HG03025 (cell line): ENCODE measurements at regions not wholly inside any gene's neighbourhood (a gene's known extent, or its start where the extent isn't known, plus 50 kb on each side); places are given as distances from the start of the nearest gene placed in this dataset.

ENCODE experiments used
- ATAC-seq: cut with Tn5 transposase; IDR thresholded peaks from one replicate; pipeline ENCODE4 v1.9.1; 2021; ENCODE audit warnings: mild to moderate bottlenecking, moderate library complexity; ENCODE audit not compliant: unreplicated experiment, low FRiP score

GRCh38 chr4:14568351-14568750 lies 433.9 kb upstream of the CPEB2 start:
- no peak for ATAC-seq

DNA sequence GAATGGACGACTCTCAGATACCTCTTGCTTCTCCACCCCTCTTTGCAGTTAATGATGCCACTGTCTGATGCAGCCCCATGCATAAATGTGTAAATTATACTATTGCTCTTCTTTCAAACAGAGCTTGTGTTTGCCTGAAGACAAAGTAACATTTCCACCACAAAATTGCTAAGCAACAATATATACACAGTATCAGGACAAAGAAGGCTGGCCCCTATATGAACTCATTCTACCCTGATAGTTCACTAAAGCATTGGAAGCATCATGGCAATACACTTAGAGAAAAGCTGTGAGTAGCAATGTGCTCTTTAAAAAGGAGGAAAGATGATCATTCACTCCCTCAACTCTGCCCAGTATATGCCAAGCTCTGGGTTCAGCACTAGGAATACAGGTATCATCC lies 427.0 kb upstream of the CPEB2 start:
- no peak for ATAC-seq

DNA sequence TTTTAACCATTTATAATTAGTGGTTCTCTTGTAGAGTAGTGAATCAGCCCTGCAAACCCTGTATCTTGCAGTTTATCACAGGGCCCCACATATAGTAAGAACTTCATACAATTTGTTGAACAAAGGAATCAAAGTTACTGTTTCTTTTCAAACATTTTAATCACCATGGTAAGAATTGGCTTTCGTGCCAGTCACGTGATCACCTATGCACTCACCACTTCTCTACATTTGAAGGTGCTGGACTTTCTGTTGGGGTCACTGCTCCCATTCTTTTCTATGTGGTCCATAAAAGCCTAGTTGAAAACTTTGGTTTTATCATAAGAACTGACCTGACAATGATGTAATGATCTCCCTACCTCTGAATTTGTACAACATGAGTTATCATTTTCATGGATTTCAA lies 426.4 kb upstream of the CPEB2 start:
- no peak for ATAC-seq

- no peak for ATAC-seq
Observed at GRCh38 chr4:14580061-14580460, 422.2 kb upstream of the CPEB2 start.

- no peak for ATAC-seq
Observed at GRCh38 chr4:14581741-14582140, 420.5 kb upstream of the CPEB2 start.

DNA sequence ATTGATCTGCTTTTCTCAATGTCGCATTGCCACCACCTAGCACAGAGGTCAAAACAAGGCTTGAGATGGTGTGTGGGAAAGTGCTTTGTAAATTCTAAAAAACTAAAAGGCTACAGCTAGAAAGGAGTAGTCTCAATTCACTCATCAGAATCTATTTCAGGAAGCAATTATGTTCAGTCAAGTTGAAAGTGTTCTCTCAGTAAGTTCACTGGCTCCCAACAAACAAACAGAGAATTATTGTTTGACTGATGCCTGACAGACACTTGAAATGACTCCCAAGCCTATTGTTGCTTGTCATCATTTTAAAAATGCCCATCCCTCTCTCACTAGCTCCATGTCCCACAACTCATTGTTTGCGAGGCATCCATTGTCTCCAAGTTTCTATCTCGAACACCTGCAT lies 419.6 kb upstream of the CPEB2 start:
- ATAC-seq, result no peak

DNA sequence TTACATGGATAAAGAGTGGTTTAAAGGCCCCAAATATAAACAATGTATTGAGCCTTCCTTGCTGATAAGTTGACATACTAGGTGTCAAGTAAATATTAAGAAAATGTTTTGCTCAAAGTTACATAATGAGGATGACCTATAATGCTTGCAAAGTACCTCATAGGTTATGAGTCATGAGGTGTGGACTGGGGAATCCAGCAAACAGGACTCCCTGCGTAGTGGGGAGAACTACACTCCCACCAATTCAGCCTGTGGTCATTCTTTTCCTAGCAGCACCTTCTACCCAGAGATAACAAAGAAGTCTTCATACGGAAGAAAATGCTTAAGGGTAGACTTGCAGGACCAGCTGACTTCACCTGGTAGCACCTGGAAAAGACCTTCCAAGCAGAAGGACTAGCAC lies 418.9 kb upstream of the CPEB2 start:
- ATAC-seq, result no peak

- no peak for ATAC-seq
Observed at GRCh38 chr4:14583752-14584151, 418.5 kb upstream of the CPEB2 start.

DNA sequence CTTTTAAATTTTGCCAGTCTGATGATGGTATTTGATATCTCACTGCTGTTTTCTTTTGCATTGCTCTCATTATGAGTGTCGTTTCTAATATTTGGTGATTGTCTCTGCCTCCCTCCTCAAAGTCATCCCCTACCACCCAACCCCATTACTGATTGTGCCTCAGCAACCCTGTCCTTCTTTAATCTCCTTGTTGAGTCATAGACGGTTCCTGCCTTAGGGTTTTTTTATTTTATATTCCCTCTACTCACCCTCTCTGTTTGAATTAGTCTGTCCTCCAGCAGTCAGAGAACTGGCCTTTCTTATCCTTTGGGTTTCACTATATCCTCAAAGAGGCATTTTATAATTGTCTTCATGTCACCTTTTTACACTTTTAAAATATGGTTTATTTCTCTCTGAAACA lies 409.3 kb upstream of the CPEB2 start:
- no peak for ATAC-seq

DNA sequence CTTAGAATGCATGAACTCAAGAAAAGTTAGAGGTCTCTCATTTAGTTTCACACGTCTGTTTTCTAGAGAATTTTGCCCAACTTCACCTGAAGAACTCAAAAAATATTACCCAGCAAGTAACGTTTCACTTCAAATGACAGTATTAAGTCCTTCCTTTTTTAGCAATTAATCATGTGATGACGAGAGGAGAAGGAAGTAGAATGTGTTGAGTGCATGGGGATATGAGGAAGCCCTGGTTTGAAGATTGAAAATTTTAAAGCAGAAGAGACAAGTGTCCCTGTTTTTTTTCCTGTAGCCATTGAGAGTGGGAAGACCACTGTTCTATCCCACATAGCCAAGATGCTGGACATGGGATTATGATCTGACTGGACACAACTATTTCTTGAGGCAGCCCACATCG lies 406.3 kb upstream of the CPEB2 start:
- ATAC-seq, result no peak

GRCh38 chr4:14596437-14596836 lies 405.8 kb upstream of the CPEB2 start:
- no peak for ATAC-seq

DNA sequence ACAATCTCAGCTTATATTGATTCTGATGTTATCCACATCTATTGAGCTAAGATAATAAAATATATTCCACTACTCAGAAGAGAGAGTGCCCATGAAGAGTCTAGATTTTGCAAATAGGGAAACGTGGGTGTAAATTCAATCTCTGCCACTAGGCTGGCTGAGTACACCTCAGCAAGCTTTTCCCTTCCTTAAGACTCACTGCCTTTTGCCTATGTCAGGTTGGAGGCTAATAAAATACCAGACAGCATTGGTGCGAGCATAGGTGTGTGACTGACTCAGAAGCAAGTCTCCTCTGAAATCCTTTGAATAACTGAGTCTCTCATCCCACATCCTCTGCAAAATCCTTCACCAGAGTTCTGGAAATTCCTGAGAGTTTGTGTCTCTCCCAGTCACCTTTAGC lies 405.4 kb upstream of the CPEB2 start:
- ATAC-seq, result no peak

DNA sequence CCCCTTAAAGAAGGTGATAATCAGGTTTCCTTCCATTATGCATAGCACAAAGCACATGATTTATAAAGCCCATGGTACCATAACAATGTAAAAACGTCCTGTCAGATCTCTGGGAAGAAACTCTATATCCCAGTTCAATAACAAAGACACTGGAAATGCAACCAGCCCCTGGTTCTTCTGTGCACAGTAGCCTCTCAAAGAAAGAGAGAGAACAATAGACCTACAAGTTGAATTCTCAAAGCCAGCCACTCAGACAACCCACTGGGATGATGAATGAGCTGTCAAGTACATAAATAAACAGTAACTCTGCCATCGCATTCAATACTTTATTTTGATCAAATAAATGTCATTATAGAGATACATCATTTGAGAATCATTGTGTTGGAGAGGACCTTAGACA lies 400.1 kb upstream of the CPEB2 start:
- no peak for ATAC-seq

- ATAC-seq, result no peak
Observed at GRCh38 chr4:14607001-14607400, 395.3 kb upstream of the CPEB2 start.

DNA sequence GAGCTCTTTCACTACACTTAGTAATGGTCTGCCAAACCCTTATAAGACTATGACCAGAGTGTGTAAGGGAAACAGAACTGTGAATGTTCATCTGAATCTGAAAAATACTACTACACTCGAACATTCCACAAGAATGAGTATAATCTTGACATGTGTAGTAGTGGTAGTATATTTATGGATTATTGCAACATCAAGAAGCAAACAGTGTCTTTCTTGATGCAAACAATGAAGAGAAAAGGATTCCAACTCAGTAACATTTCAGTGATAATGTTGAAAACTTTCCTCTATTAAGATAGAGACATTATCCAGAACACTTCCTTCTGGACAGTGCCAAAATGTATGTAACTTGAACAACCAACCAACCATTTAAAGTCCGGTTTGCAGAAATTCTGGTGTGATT lies 394.7 kb upstream of the CPEB2 start:
- ATAC-seq, result no peak

DNA sequence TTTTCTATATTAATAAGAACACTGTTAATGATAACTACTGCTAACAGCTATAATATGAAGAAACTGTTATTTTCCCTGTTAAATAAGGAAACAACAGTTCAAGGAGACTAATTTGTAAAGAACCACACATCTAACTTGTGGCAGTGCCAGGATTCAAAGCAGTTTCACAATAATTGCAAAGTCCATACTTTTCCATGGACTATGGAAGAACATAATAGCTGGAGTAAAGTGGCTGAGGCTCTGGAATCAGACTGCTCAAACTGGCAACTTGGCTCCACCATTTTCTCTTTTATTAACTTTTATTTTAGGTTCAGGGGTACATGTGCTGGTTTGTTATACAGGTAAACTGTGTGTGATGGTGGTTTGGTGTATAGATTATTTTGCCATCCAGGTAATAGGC lies 393.7 kb upstream of the CPEB2 start:
- ATAC-seq, result no peak

DNA sequence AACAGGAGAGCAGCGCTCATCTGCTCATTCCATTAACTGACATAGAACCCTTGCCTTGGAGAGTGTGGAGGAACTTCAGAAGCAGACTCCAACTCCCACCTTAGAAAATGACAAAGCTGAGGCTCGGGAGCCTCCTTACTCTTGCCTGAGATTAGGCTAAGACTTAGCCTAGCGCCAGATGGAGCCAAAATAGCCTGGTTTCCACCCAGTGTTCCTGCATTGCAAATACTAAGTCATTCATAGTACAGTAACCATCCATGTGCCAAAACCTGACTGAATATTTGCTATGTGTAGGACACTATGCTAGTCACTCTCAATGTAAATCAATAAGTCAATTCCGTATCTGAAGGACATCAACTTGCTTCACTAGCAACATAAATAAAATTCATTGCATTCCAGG lies 387.4 kb upstream of the CPEB2 start:
- ATAC-seq, result no peak

DNA sequence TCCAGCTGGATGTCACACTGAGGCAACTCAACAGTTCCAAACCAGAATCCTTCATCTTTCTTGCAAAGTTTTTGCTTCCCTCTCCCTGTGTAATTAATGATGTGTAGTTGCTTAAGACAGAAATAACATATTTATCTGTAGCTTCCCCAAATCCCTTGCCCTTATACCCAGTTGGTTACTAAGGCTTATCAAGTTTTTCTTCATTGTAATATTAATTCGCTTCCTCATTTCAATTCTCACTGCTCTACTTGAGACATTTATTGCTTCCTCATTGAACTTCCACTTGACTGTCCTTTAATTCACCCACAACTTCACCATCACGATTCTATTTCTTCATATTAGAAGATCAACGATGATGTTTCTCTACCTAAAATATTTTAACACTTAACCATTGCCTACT lies 386.6 kb upstream of the CPEB2 start:
- ATAC-seq, result no peak

DNA sequence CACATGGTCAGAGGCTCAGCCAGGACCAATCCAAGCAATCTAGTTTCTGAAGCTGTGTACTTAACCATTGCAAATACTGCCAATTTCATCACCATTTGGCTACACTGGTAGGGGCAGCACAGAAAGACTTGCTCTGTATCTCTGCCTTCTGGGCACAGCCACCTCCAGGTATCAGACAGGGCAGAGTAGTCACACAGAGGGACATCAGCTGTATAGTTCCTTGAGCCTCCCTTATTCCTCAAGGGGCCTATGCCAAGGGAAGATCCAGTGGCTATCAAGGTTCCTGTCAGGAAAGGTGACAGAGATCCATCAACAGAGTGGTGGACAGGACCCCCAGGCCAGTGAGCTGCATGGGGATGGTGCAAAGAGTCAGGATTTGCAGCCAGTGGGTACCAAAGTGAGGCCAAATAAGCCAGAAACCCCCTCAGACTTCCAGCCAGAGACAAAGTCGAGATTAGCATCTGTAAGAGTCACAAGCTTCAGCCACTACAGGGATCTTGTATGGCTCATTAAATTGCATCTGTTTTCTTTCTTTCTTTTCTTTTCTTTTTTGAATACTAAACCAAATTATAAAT lies 381.6 kb upstream of the CPEB2 start:
- ATAC-seq, result no peak

GRCh38 chr4:14621731-14622463 lies 380.4 kb upstream of the CPEB2 start:
- ATAC-seq, result no peak

- no peak for ATAC-seq
Observed at GRCh38 chr4:14627038-14627437, 375.2 kb upstream of the CPEB2 start.

GRCh38 chr4:14631806-14632440 lies 370.4 kb upstream of the CPEB2 start:
- no peak for ATAC-seq
